G401 (cell line): ENCODE measurements at regions not wholly inside any gene's neighbourhood (a gene's known extent, or its start where the extent isn't known, plus 50 kb on each side); places are given as distances from the start of the nearest gene placed in this dataset.
"Not testable (repeated sequence)": the region's sequence is repeated elsewhere in the genome, so short reads cannot be mapped to it uniquely, and the experiment has no call there.

ENCODE experiments used
- DNase-seq: peaks from one replicate; pipeline ENCODE4 v3.0.0-alpha.2; 2015; ENCODE audit warnings: low spot score
- in situ Hi-C: cut with HindIII; loops from 2 replicates; pipeline ENCODE4 v1.10.0; 2016; ENCODE audit warnings: low sequenced_read_pairs, mixed read lengths

DNA sequence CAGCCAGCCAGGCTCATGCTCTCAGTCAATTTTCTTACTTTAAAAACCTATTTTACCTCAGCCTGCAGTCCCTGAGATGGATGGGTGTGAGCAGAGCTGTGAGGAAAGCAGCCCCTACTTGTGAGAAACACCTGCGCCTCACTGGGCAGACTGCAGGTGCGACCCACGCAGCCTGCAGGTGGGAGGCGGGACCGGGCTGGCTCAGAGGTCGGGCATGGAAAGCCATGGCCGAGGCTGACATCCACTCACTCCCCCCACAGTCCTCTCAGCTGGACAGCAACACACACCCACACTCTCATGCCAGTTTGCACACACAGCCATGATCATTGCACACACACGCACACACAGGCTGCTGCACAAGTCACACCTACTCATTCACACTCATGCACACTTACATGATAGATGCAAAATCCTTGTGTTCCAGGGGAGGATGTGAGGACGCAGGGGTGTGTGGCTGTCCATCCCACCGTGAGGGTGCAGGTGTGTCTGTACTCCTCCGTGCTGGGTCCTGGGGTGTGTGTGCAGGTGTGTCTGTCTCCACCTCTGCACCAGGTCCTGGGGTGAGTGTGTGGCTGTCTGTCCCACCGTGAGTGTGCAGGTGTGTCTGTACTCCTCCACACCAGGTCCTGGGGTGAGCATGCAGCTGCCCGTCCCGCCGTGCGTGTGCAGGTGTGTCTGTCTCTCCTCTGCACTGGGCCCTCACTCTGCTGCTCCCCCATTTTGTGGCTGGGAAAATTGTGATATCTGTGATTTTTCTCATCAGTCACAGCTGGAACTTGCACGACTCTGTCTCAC lies 166.5 kb downstream of the RTP5 start:
- in situ Hi-C loops = no loop called here
- no peak for DNase-seq

DNA sequence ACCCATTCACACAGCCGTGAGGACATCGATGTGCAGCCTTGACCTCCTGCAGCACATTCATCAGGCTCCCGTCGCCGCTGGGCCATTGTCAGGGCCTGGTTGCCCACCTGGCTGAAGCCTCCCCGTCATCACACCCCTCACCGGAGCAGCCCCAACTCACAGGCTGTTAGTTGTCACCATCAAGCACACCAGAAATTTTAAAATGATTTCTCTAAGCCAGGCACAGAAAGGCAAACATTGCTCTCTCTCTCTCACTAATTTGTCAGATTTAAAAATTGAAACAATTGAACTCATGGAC lies 167.1 kb downstream of the RTP5 start:
- in situ Hi-C loops = no loop called here
- no peak for DNase-seq

DNA sequence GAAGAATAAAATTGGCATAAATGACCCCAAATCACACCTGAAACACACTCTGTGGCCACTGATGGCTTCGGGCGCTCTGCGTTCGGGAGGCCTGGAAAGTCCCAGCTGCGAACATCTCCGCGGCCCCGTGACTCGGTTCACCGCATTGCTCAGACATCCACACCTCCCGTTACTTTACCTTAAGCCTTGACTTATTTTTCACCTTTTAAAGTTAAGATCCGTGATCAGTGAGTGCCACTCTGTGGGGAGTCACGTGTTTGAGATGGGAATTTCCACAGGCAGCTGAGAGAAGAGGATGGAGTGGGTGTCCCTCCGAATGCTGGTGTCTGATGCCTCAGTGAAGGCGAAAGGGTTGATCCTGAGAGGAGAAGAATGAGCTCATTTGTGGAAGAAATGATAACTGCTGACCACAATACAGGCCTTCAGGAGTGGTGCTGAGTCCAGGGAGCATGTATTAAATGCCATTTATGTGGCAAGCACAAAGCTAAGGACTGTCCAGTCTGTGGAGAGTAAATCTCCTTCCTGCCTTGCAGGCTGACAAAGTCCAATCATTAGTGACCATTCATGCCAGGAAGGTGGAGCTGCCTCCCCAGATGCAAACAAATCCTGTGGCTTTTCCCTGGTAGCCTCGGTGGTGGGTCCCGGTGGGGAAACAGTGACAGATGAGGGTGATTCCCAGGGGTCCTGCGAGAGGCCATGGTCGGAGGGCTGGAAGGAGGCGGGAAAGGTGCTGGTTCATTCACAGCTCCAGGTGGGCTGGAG lies 168.8 kb downstream of the RTP5 start:
- DNase-seq = no peak
- in situ Hi-C loops = no loop called here

GRCh38 chr2:242038928-242039341 lies 169.4 kb downstream of the RTP5 start:
- DNase-seq = no peak
- in situ Hi-C loops = no loop called here

DNA sequence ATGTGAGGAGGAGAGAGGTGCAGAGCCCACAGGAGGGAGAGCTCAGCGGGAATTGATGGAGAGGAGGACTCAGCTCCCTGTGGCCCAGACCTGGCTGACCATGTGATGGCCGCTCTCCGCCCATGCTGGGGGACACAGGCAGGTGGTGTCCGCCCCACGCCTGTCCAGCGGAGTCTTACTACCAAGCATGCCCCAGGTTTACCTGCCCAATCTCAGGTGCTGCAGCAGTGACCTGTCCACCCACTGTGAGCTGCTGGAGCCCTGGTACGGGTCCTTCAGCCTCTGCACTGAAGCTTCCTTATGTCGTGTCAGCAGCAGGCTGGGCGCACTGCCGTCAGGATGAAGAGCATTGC lies 170.8 kb downstream of the RTP5 start:
- in situ Hi-C loops = no loop called here
- no peak for DNase-seq

DNA sequence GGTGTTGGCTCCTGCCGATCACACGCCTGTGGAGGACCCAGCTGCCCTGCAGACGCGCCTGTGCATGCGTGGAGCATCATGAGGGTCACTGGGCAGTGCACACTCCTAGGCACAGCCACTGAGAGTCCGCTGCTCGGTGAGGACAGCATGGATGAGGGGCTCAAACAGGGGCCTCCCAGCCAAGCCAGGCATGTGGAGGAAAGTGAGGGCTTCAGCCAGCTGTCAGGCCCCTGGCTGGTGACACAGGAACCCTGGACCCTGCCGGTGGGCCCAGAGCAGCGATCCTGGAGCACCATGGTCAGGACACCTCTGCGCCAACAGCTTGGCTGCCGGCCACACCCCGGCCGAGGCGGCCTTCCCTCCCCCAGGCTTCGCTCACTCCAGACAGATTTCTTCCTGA lies 171.2 kb downstream of the RTP5 start:
- no peak for DNase-seq
- in situ Hi-C loops = no loop called here

GRCh38 chr2:242041816-242042215 lies 172.3 kb downstream of the RTP5 start:
- DNase-seq = no peak

GRCh38 chr2:242043538-242044312 lies 174.2 kb downstream of the RTP5 start:
- in situ Hi-C loops = no loop called here
- no peak for DNase-seq

More at GRCh38 chr2:242041816-242042215, 172.3 kb downstream of the RTP5 start:
- in situ Hi-C loops = no loop called here

DNA sequence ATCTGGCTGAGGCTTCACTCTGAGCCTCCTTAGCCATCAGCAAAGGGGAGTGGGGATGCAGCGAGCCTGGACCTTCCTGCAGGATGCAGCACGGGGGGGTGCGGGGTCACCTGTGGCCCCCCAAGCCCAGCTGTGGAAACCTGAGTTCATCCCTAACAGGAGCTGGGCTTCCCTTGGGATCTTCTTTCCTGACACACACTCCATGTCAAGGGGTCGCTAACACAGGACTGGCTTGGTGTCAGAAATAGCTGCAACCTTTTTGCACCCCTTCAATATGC lies 174.7 kb downstream of the RTP5 start:
- in situ Hi-C loops = no loop called here
- no peak for DNase-seq

- in situ Hi-C loops, DNase-seq: not testable (repeated sequence)
Observed at GRCh38 chr2:242045596-242046144, 176.1 kb downstream of the RTP5 start.

- no peak for DNase-seq
- in situ Hi-C loops = no loop called here
Observed at GRCh38 chr2:242046206-242046826, 176.8 kb downstream of the RTP5 start.

GRCh38 chr2:242047963-242048362 lies 178.4 kb downstream of the RTP5 start:
- DNase-seq = no peak

DNA sequence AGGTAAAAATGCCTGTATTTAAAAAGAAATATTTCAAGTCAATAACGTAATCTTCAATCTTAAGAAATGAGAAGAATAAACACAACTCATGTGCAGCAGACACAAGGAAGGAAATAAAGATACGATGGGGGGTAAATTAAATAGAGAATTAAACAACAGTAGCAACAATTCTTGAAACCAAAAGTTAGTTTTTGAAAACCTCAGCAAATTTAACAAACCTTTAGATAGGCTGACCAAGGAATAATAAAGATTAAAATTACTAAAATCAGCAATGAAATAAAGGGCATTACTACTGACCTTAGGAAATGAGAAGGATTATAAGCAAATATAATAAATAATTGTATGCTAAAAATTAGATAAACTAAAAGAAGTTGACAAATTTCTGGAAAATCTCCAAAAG lies 178.9 kb downstream of the RTP5 start:
- DNase-seq = no peak

More at GRCh38 chr2:242047963-242048362, 178.4 kb downstream of the RTP5 start:
- in situ Hi-C loops = no loop called here

DNA sequence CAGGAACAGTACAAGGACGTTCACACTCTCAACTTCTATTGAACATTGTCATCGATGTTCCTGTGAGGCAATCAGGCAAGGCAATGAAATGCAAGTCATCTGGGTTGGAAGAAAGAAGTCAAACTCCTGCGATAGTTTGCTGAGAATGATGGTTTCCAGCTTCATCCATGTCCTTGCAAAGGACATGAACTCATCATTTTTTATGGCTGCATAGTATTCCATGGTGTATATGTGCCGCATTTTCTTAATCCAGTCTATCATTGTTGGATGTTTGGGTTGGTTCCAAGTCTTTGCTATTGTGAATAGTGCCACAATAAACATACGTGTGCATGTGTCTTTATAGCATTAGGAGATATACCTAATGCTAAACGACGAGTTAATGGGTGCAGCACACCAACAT lies 180.0 kb downstream of the RTP5 start:
- DNase-seq, in situ Hi-C loops: not testable (repeated sequence)

More for the DNA sequence above, 178.9 kb downstream of the RTP5 start:
- in situ Hi-C loops = no loop called here

- no peak for DNase-seq
- in situ Hi-C loops = no loop called here
Observed at GRCh38 chr2:242051463-242051862, 181.9 kb downstream of the RTP5 start.

DNA sequence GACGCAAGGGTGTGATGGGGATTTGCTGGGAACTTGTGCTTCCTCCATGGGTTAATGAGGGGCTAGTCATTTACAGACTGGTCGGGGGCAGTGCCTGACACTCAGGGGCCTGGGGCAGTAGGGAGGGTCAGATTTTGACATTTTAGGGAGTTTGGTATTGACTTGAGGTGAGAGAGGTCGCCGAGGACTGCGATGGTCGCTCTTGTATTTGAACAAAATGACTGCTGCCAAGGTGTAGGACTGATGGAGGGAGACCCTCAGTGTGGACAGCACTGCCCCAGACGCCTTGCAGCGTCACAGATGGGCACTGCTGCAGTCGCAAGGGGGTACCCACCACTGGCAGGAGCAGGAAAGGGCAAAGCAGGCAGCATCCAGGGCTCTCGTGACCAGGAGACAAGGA lies 182.9 kb downstream of the RTP5 start:
- no peak for DNase-seq
- in situ Hi-C loops = no loop called here

DNA sequence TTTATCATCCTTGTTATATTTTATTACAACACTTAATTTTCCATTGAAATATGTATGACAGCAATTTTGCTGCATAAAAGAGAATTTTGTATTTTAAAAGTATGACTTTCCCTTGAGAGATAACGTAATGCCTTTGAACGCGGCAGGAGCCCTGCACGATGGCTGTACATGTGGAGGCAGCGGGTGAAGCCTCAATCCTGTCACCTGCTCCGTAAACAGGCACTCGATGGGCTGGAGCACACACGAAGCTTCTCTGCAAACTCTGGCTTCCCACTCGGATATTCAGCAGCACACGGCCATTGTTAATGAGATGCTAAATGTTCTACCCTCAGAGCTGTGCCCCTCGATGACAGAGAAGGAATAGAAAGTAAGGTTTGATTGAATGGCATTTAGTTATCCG lies 184.4 kb downstream of the RTP5 start:
- in situ Hi-C loops = no loop called here
- DNase-seq = no peak

DNA sequence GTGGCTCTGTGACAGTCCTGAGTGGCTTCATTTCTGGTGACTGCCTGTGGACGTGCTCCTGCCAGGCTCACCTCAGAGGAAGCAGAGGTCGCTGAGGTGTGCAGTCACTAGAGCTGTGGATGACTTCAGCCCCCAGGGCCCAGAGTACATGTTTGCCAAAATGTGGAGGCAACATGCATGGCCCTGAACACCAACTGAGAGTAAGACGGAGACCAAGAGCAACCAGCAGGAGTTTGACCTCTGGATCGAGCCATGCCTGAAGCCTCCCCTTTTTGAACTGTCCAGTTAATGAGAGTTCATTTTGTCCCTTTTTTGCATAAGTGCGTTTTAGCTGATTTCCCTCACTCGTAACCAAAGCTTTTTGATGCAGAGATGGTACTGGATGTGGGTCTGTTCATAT lies 184.9 kb downstream of the RTP5 start:
- in situ Hi-C loops = no loop called here
- DNase-seq = no peak

- no peak for DNase-seq
- in situ Hi-C loops = no loop called here
Observed at GRCh38 chr2:242054881-242055801, 185.6 kb downstream of the RTP5 start.
